Liver (tissue), 8 donors: ENCODE measurements at regions not wholly inside any gene's neighbourhood (a gene's known extent, or its start where the extent isn't known, plus 50 kb on each side); places are given as distances from the start of the nearest gene placed in this dataset.

Experiments used
- DNase-seq: peaks from one replicate; pipeline ENCODE4 v3.0.0-alpha.2; 2017; ENCODE audit warnings: low spot score
- H3K27ac ChIP-seq, 2 donors: one replicate each; pipeline ENCODE4 v1.7.0; 2013; ENCODE audit warnings: inconsistent platforms in 2 of 2, low read length in 2 of 2, control low read depth in 1 of 2, low read depth in 1 of 2, mild to moderate bottlenecking in 1 of 2
- H3K27me3 ChIP-seq, 4 donors: one replicate each; pipeline versions ENCODE4 v1.6.1 to v1.7.0; 2013; ENCODE audit warnings: low read length in 3 of 4, inconsistent platforms in 1 of 4, mild to moderate bottlenecking in 1 of 4, moderate library complexity in 1 of 4; ENCODE audit not compliant: control insufficient read depth in 4 of 4, insufficient read depth in 4 of 4
- H3K36me3 ChIP-seq, 4 donors: one replicate each; pipeline versions ENCODE4 v1.6.1 to v1.7.0; 2013; ENCODE audit warnings: low read length in 3 of 4, mild to moderate bottlenecking in 3 of 4, low read depth in 1 of 4, moderate library complexity in 1 of 4; ENCODE audit not compliant: control insufficient read depth in 4 of 4, insufficient read depth in 3 of 4
- H3K4me1 ChIP-seq, 4 donors: one replicate each; pipeline versions ENCODE4 v1.6.1 to v1.7.0; 2013; ENCODE audit warnings: low read length in 3 of 4, mild to moderate bottlenecking in 3 of 4, moderate library complexity in 1 of 4; ENCODE audit not compliant: control insufficient read depth in 4 of 4, insufficient read depth in 4 of 4
- H3K4me3 ChIP-seq, 3 donors: one replicate each; pipeline versions ENCODE4 v1.6.1 to v1.7.0; 2013; ENCODE audit warnings: low read length in 3 of 3, control low read depth in 1 of 3, low read depth in 1 of 3, mild to moderate bottlenecking in 1 of 3
- H3K9ac ChIP-seq, 2 donors: one replicate each; pipeline ENCODE4 v1.7.0; 2013; ENCODE audit warnings: low read length in 2 of 2, mild to moderate bottlenecking in 2 of 2, moderate library complexity in 2 of 2, control low read depth in 1 of 2, low read depth in 1 of 2
- H3K9me3 ChIP-seq, 4 donors: one replicate each; pipeline versions ENCODE4 v1.6.1 to v1.7.0; 2013; ENCODE audit warnings: low read length in 3 of 4; ENCODE audit not compliant: control insufficient read depth in 4 of 4
- FOXA1 ChIP-seq: IDR thresholded peaks from 2 replicates; pipeline ENCODE4 v1.6.1; 2016; ENCODE audit warnings: antibody characterized with exemption
- FOXA2 ChIP-seq: IDR thresholded peaks from 2 replicates; pipeline ENCODE4 v1.6.1; 2016; ENCODE audit warnings: antibody characterized with exemption
- GABPA ChIP-seq, 2 donors: IDR thresholded peaks in 1 of 2; conservative IDR thresholded peaks in 1 of 2; 2 replicates each; pipeline ENCODE4 v1.6.1; 2016; ENCODE audit warnings: antibody characterized with exemption in 2 of 2, mild to moderate bottlenecking in 1 of 2, moderate library complexity in 1 of 2
- HNF4A ChIP-seq, 2 donors: conservative IDR thresholded peaks; 2 replicates each; pipeline ENCODE4 v1.6.1; 2016; ENCODE audit warnings: antibody characterized with exemption in 2 of 2, mild to moderate bottlenecking in 2 of 2
- HNF4G ChIP-seq: IDR thresholded peaks from 2 replicates; pipeline ENCODE4 v1.6.1; 2016; ENCODE audit warnings: antibody characterized with exemption
- JUND ChIP-seq, 2 donors: IDR thresholded peaks; 2 replicates each; pipeline ENCODE4 v1.6.1; 2016; ENCODE audit warnings: antibody characterized with exemption in 2 of 2
- NR2F2 ChIP-seq: IDR thresholded peaks from 2 replicates; pipeline ENCODE4 v1.6.1; 2016; ENCODE audit warnings: antibody characterized with exemption
- RAD21 ChIP-seq, 2 donors: IDR thresholded peaks; 2 replicates each; pipeline ENCODE4 v1.6.1; 2016; ENCODE audit warnings: antibody characterized with exemption in 2 of 2, mild to moderate bottlenecking in 2 of 2
- TAF1 ChIP-seq: conservative IDR thresholded peaks from 2 replicates; pipeline ENCODE4 v1.6.1; 2016; ENCODE audit warnings: antibody characterized with exemption, mild to moderate bottlenecking
- YY1 ChIP-seq: IDR thresholded peaks from 2 replicates; pipeline ENCODE4 v1.6.1; 2016; ENCODE audit warnings: antibody characterized with exemption, mild to moderate bottlenecking
- WGBS: extraction: QIAGEN DNeasy Blood & Tissue Kit; methylation state at CpG from one replicate; pipeline ENCODE4 v1.1.7; 2013; 5-methylcytosine and 5-hydroxymethylcytosine counted together
- TF ChIP-seq, protein P1 (sequence below): fragments of 150-350 bp; IDR thresholded peaks from 2 replicates; pipeline ENCODE4 v1.5.1; 2017; ENCODE audit warnings: improper control_type of control experiment, low read depth, low read length; ENCODE audit not compliant: missing input control
- TF ChIP-seq, protein P2 (sequence below): IDR thresholded peaks from 2 replicates; pipeline ENCODE4 v1.6.1; 2016; ENCODE audit warnings: antibody characterized with exemption
- TF ChIP-seq, protein P3 (sequence below): IDR thresholded peaks from 2 replicates; pipeline ENCODE4 v1.6.1; 2016; ENCODE audit warnings: antibody characterized with exemption
- TF ChIP-seq, protein P4 (sequence below): IDR thresholded peaks from 2 replicates; pipeline ENCODE4 v1.6.1; 2016; ENCODE audit warnings: antibody characterized with exemption, mild to moderate bottlenecking
- TF ChIP-seq, protein P5 (sequence below): IDR thresholded peaks from 2 replicates; pipeline ENCODE4 v1.6.1; 2016; ENCODE audit warnings: antibody characterized with exemption
- donor health status: healthy.
- donor health status: healthy.
- donor health status: healthy.
- donor health status: healthy.
- donor health status: healthy.

DNA sequence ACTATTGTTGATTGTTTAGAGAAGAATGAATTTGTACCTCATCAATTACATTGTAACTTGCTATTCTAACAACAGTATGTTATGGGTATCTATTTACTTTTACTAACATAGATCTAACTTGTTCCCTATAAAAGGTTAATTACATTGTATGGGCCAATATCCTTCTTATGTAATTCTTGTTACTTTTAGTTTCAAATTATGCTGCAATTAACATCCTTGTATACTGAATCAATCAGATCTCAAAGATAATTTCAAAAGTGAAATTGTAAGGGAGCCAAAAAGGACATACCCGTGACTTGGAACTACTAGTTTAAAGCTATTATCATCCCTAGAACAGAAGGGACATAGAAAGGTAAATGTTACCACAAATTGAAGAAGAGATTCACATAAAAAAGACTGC is 79.9 kb upstream of the RIT2 start:
- Histone ChIP-seq H3K27ac (no peak overlapping the region), H3K9ac (no peak overlapping the region), H3K4me1 (no peaks in the 10 kb centered on the region), H3K36me3 (no peaks in the 10 kb centered on the region), H3K27me3 (no peaks in the 10 kb centered on the region), H3K9me3 (no peaks in the 10 kb centered on the region), H3K4me3 (no peak overlapping the region)
- 56% methylated on average over 1 of the region's 1 CpG for WGBS
- DNase-seq, result no peak
- TF ChIP-seq HNF4G, result no peak
- no peak for TF ChIP-seq FOXA2
- TF ChIP-seq YY1, result no peak
- TF ChIP-seq GABPA (IDR thresholded peaks at IDR 0.05 in 1 of 2, conservative IDR thresholded peaks at IDR 0.05 in 1 of 2), result no peak
- TF ChIP-seq JUND (IDR thresholded peaks at IDR 0.05), result no peak
- TF ChIP-seq NR2F2, result no peak
- TF ChIP-seq, protein P1, sequence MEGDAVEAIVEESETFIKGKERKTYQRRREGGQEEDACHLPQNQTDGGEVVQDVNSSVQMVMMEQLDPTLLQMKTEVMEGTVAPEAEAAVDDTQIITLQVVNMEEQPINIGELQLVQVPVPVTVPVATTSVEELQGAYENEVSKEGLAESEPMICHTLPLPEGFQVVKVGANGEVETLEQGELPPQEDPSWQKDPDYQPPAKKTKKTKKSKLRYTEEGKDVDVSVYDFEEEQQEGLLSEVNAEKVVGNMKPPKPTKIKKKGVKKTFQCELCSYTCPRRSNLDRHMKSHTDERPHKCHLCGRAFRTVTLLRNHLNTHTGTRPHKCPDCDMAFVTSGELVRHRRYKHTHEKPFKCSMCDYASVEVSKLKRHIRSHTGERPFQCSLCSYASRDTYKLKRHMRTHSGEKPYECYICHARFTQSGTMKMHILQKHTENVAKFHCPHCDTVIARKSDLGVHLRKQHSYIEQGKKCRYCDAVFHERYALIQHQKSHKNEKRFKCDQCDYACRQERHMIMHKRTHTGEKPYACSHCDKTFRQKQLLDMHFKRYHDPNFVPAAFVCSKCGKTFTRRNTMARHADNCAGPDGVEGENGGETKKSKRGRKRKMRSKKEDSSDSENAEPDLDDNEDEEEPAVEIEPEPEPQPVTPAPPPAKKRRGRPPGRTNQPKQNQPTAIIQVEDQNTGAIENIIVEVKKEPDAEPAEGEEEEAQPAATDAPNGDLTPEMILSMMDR, result no peak
- TF ChIP-seq, protein P2, sequence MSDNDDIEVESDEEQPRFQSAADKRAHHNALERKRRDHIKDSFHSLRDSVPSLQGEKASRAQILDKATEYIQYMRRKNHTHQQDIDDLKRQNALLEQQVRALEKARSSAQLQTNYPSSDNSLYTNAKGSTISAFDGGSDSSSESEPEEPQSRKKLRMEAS, result no peak
- TF ChIP-seq, protein P3, sequence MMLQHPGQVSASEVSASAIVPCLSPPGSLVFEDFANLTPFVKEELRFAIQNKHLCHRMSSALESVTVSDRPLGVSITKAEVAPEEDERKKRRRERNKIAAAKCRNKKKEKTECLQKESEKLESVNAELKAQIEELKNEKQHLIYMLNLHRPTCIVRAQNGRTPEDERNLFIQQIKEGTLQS, result no peak
- TF ChIP-seq, protein P4, sequence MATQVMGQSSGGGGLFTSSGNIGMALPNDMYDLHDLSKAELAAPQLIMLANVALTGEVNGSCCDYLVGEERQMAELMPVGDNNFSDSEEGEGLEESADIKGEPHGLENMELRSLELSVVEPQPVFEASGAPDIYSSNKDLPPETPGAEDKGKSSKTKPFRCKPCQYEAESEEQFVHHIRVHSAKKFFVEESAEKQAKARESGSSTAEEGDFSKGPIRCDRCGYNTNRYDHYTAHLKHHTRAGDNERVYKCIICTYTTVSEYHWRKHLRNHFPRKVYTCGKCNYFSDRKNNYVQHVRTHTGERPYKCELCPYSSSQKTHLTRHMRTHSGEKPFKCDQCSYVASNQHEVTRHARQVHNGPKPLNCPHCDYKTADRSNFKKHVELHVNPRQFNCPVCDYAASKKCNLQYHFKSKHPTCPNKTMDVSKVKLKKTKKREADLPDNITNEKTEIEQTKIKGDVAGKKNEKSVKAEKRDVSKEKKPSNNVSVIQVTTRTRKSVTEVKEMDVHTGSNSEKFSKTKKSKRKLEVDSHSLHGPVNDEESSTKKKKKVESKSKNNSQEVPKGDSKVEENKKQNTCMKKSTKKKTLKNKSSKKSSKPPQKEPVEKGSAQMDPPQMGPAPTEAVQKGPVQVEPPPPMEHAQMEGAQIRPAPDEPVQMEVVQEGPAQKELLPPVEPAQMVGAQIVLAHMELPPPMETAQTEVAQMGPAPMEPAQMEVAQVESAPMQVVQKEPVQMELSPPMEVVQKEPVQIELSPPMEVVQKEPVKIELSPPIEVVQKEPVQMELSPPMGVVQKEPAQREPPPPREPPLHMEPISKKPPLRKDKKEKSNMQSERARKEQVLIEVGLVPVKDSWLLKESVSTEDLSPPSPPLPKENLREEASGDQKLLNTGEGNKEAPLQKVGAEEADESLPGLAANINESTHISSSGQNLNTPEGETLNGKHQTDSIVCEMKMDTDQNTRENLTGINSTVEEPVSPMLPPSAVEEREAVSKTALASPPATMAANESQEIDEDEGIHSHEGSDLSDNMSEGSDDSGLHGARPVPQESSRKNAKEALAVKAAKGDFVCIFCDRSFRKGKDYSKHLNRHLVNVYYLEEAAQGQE, result no peak
- no peak for TF ChIP-seq FOXA1
- no peak for TF ChIP-seq HNF4A (conservative IDR thresholded peaks at IDR 0.05)
- TF ChIP-seq, protein P5, sequence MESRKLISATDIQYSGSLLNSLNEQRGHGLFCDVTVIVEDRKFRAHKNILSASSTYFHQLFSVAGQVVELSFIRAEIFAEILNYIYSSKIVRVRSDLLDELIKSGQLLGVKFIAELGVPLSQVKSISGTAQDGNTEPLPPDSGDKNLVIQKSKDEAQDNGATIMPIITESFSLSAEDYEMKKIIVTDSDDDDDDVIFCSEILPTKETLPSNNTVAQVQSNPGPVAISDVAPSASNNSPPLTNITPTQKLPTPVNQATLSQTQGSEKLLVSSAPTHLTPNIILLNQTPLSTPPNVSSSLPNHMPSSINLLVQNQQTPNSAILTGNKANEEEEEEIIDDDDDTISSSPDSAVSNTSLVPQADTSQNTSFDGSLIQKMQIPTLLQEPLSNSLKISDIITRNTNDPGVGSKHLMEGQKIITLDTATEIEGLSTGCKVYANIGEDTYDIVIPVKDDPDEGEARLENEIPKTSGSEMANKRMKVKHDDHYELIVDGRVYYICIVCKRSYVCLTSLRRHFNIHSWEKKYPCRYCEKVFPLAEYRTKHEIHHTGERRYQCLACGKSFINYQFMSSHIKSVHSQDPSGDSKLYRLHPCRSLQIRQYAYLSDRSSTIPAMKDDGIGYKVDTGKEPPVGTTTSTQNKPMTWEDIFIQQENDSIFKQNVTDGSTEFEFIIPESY, result no peak
- no peak for TF ChIP-seq RAD21 (IDR thresholded peaks at IDR 0.05)
- no peak for TF ChIP-seq TAF1

DNA sequence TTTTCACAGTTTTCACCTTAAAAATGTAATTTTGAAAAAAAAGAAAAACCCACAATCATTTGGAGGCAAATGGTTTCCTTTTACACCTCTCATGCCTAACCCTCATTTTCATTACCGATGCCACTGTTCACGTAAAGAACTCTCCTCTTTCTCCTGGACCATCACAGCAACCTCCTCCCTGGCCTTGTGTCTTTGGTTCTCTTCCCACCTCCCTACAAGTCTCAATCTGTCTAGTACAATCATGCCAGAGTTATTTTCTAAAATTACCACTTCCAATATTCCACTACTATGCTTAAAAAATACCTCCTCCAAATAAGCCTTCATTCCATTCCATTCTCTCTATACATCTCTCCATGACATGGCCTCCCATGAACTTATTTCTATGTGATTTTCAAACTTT is 77.9 kb upstream of the RIT2 start:
- no peak overlapping the region for H3K4me3 ChIP-seq
- no peaks in the 10 kb centered on the region for H3K4me1 ChIP-seq
- no peak overlapping the region for H3K27ac ChIP-seq
- WGBS, result 93% methylated on average over 2 of the region's 2 CpGs
- TF ChIP-seq, protein P1, result no peak
- TF ChIP-seq, protein P5, result no peak
- TF ChIP-seq RAD21 (IDR thresholded peaks at IDR 0.05) (no peak), NR2F2 (no peak), HNF4A (conservative IDR thresholded peaks at IDR 0.05) (no peak), TAF1 (no peak), YY1 (no peak), FOXA2 (no peak), GABPA (IDR thresholded peaks at IDR 0.05 in 1 of 2, conservative IDR thresholded peaks at IDR 0.05 in 1 of 2) (no peak), FOXA1 (no peak)
- H3K9me3 ChIP-seq, result no peaks in the 10 kb centered on the region
- H3K36me3 ChIP-seq, result no peaks in the 10 kb centered on the region
- DNase-seq, result no peak
- H3K9ac ChIP-seq, result no peak overlapping the region
- H3K27me3 ChIP-seq, result no peaks in the 10 kb centered on the region
